ENCODE measurements at regions not wholly inside any gene's neighbourhood (a gene's known extent, or its start where the extent isn't known, plus 50 kb on each side); places are given as distances from the start of the nearest gene placed in this dataset.
"Not testable (repeated sequence)": the region's sequence is repeated elsewhere in the genome, so short reads cannot be mapped to it uniquely, and the experiment has no call there.

- Histone ChIP-seq H3K27me3 (ENCODE audit: insufficient read depth, low read depth, low read length) (no peaks in the 10 kb centered on the region), H3K4me2 (ENCODE audit: low read length) (no peak overlapping the region), H3K9ac (ENCODE audit: low read length) (no peak overlapping the region), H4K20me1 (ENCODE audit: insufficient read depth) (no peaks in the 10 kb centered on the region), H3K4me3 (ENCODE audit: low read length) (no peak overlapping the region), H3K36me3 (ENCODE audit: insufficient read depth, low read length) (no peaks in the 10 kb centered on the region), H3K79me2 (replicated peaks; ENCODE audit: insufficient read depth, low read length) (no peaks in the 10 kb centered on the region), H2AFZ (ENCODE audit: low read depth, low read length) (no peak overlapping the region), H3K9me2 (ENCODE audit: insufficient read depth, low read length) (no peaks in the 10 kb centered on the region), H3F3A (ENCODE audit: insufficient read depth, low read length, poor library complexity, severe bottlenecking) (no peaks in the 10 kb centered on the region), H3K27ac (ENCODE audit: low read length) (no peak overlapping the region), H3K9me3 (ENCODE audit: low read length) (no peaks in the 10 kb centered on the region)
- TF ChIP-seq RAD21 (conservative IDR thresholded peaks at IDR 0.05), result no peak
- TF ChIP-seq SMC3 (conservative IDR thresholded peaks at IDR 0.05; ENCODE audit: poor library complexity), result no peak
- TF ChIP-seq REST (IDR thresholded peaks at IDR 0.05; ENCODE audit: borderline replicate concordance), result no peak
- no peak for TF ChIP-seq CTCF (IDR thresholded peaks at IDR 0.05; ENCODE audit: poor library complexity, severe bottlenecking)
- no peak for TF ChIP-seq MXI1 (conservative IDR thresholded peaks at IDR 0.05; ENCODE audit: poor library complexity, severe bottlenecking)
- no peak for TF ChIP-seq EZH2 (IDR thresholded peaks at IDR 0.05; ENCODE audit: borderline replicate concordance, insufficient read depth, low read length, poor library complexity, severe bottlenecking)
- no peak for TF ChIP-seq EP300 (conservative IDR thresholded peaks at IDR 0.05; ENCODE audit: poor library complexity, severe bottlenecking)
- no peak for TF ChIP-seq POLR2AphosphoS5 (IDR thresholded peaks at IDR 0.05)
- TF ChIP-seq TAF1 (IDR thresholded peaks at IDR 0.05; ENCODE audit: low read depth), result no peak
Observed at GRCh38 chr5:92544036-92544435, 1037.0 kb downstream of the NR2F1-AS1 start.

GRCh38 chr5:92543201-92543600, 1037.8 kb downstream of the NR2F1-AS1 start:
- Histone ChIP-seq H4K20me1 (ENCODE audit: insufficient read depth) (no peaks in the 10 kb centered on the region), H3K27me3 (ENCODE audit: insufficient read depth, low read depth, low read length) (no peaks in the 10 kb centered on the region), H3K9me2 (ENCODE audit: insufficient read depth, low read length) (no peaks in the 10 kb centered on the region), H3K9ac (ENCODE audit: low read length) (no peak overlapping the region), H3K36me3 (ENCODE audit: insufficient read depth, low read length) (no peaks in the 10 kb centered on the region), H3K9me3 (ENCODE audit: low read length) (no peaks in the 10 kb centered on the region), H3K4me3 (ENCODE audit: low read length) (no peak overlapping the region), H3K79me2 (replicated peaks; ENCODE audit: insufficient read depth, low read length) (no peaks in the 10 kb centered on the region), H3F3A (ENCODE audit: insufficient read depth, low read length, poor library complexity, severe bottlenecking) (no peaks in the 10 kb centered on the region), H2AFZ (ENCODE audit: low read depth, low read length) (no peak overlapping the region), H3K27ac (ENCODE audit: low read length) (no peak overlapping the region), H3K4me2 (ENCODE audit: low read length) (no peak overlapping the region)
- TF ChIP-seq EP300 (conservative IDR thresholded peaks at IDR 0.05; ENCODE audit: poor library complexity, severe bottlenecking), result no peak
- no peak for TF ChIP-seq MXI1 (conservative IDR thresholded peaks at IDR 0.05; ENCODE audit: poor library complexity, severe bottlenecking)
- no peak for TF ChIP-seq TAF1 (IDR thresholded peaks at IDR 0.05; ENCODE audit: low read depth)
- TF ChIP-seq REST (IDR thresholded peaks at IDR 0.05; ENCODE audit: borderline replicate concordance), result no peak
- TF ChIP-seq CTCF (IDR thresholded peaks at IDR 0.05; ENCODE audit: poor library complexity, severe bottlenecking), result no peak
- TF ChIP-seq EZH2 (IDR thresholded peaks at IDR 0.05; ENCODE audit: borderline replicate concordance, insufficient read depth, low read length, poor library complexity, severe bottlenecking), result no peak
- TF ChIP-seq POLR2AphosphoS5 (IDR thresholded peaks at IDR 0.05), result no peak

- not testable (repeated sequence) for H3K4me2 ChIP-seq (ENCODE audit: low read length); H3K27ac ChIP-seq (ENCODE audit: low read length); H3K9me2 ChIP-seq (ENCODE audit: insufficient read depth, low read length); H3K36me3 ChIP-seq (ENCODE audit: insufficient read depth, low read length); H3K79me2 ChIP-seq (replicated peaks; ENCODE audit: insufficient read depth, low read length); H3F3A ChIP-seq (ENCODE audit: insufficient read depth, low read length, poor library complexity, severe bottlenecking); H3K27me3 ChIP-seq (ENCODE audit: insufficient read depth, low read depth, low read length); H2AFZ ChIP-seq (ENCODE audit: low read depth, low read length); H3K9ac ChIP-seq (ENCODE audit: low read length); H3K4me3 ChIP-seq (ENCODE audit: low read length); H4K20me1 ChIP-seq (ENCODE audit: insufficient read depth); H3K9me3 ChIP-seq (ENCODE audit: low read length)
Observed at GRCh38 chr5:92542017-92542416, 1039.0 kb downstream of the NR2F1-AS1 start.
